Tibial nerve (tissue), 4 donors: ENCODE measurements at regions not wholly inside any gene's neighbourhood (a gene's known extent, or its start where the extent isn't known, plus 50 kb on each side); places are given as distances from the start of the nearest gene placed in this dataset.

Source experiments
- CTCF ChIP-seq, 5 experiments: fragments of 200-600 bp in 3 of 5; fragments of 450-650 bp in 2 of 5; sonication (generic) in 3 of 5; IDR thresholded peaks; one replicate each; pipeline ENCODE4 v1.5.1; 2016 to 2019; ENCODE audit warnings: antibody characterized with exemption in 5 of 5, mild to moderate bottlenecking in 3 of 5, moderate library complexity in 2 of 5
- EP300 ChIP-seq, 2 donors: sonication (generic); formaldehyde crosslinking; IDR thresholded peaks; one replicate each; pipeline ENCODE4 v1.6.1; 2017; ENCODE audit warnings: antibody characterized with exemption in 2 of 2, mild to moderate bottlenecking in 1 of 2
- POLR2A ChIP-seq, 2 donors: fragments of 450-650 bp; IDR thresholded peaks; one replicate each; pipeline ENCODE4 v1.6.1; 2017; ENCODE audit warnings: antibody characterized with exemption in 2 of 2, mild to moderate bottlenecking in 2 of 2, moderate library complexity in 2 of 2

DNA sequence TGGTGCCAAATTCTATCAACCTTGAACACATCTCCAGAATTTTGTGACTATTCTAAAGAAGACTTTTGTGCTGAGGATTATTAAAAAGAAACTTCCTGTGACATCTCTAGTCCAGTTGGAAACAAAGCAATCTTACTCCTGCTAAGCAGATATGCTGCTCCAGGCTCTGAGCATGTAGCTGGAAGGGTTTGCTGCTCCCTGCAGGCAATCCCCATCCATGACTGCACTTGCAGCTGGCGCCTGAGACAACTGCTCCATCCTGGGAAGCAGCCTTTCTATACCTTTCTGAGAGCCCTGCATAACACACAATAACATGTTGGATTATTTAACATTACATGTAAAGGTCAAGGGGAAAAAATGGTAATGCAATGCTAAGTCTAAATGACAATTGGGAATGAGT is 105.1 kb downstream of the NDUFA12 start:
- TF ChIP-seq CTCF (IDR thresholded peaks at IDR 0.05) (no peak), EP300 (IDR thresholded peaks at IDR 0.05) (no peak), POLR2A (IDR thresholded peaks at IDR 0.05) (no peak)
